ENCODE measurements at regions not wholly inside any gene's neighbourhood (a gene's known extent, or its start where the extent isn't known, plus 50 kb on each side); places are given as distances from the start of the nearest gene placed in this dataset.
"Not testable (repeated sequence)": the region's sequence is repeated elsewhere in the genome, so short reads cannot be mapped to it uniquely, and the experiment has no call there.

GRCh38 chr21:31530897-31531705, 128.4 kb upstream of the SOD1 start:
- DNase-seq = no peak

- DNase-seq = no peak
These were observed 129.1 kb upstream of the SOD1 start for GRCh38 chr21:31530364-31530763.

- no peak for DNase-seq
These were observed 130.1 kb upstream of the SOD1 start for GRCh38 chr21:31529406-31529805.

- no peak for DNase-seq
These were observed 133.5 kb upstream of the SOD1 start for GRCh38 chr21:31526040-31526439.

- DNase-seq = no peak
These were observed 135.4 kb upstream of the SOD1 start for GRCh38 chr21:31524140-31524539.

- DNase-seq = no peak
These were observed 138.0 kb upstream of the SOD1 start for GRCh38 chr21:31521515-31521914.

- no peak for DNase-seq
These were observed 138.9 kb upstream of the SOD1 start for GRCh38 chr21:31520561-31521098.

GRCh38 chr21:31518580-31518979, 140.9 kb upstream of the SOD1 start:
- no peak for DNase-seq

GRCh38 chr21:31517664-31518414, 141.7 kb upstream of the SOD1 start:
- no peak for DNase-seq

GRCh38 chr21:31515253-31515652, 144.2 kb upstream of the SOD1 start:
- DNase-seq = no peak

GRCh38 chr21:31514598-31514997, 144.9 kb upstream of the SOD1 start:
- DNase-seq = no peak

- not testable (repeated sequence) for DNase-seq
These were observed 146.0 kb upstream of the SOD1 start for GRCh38 chr21:31513541-31513940.

- not testable (repeated sequence) for DNase-seq
These were observed 147.5 kb upstream of the SOD1 start for GRCh38 chr21:31511999-31512398.

- DNase-seq = no peak
These were observed 148.2 kb upstream of the SOD1 start for GRCh38 chr21:31511258-31511657.

GRCh38 chr21:31509194-31510017, 150.1 kb upstream of the SOD1 start:
- DNase-seq = peak; percentile 55

- DNase-seq = peak; percentile 2
These were observed 153.5 kb upstream of the SOD1 start for GRCh38 chr21:31505975-31506374.

- no peak for DNase-seq
These were observed 155.6 kb upstream of the SOD1 start for GRCh38 chr21:31503939-31504338.

- DNase-seq = no peak
These were observed 156.0 kb upstream of the SOD1 start for GRCh38 chr21:31503467-31503866.

GRCh38 chr21:31502537-31503143, 156.9 kb upstream of the SOD1 start:
- no peak for DNase-seq

- DNase-seq = no peak
These were observed 157.6 kb upstream of the SOD1 start for GRCh38 chr21:31501926-31502325.

- no peak for DNase-seq
These were observed 156.9 kb upstream of the TIAM1 start for GRCh38 chr21:31500982-31501381.

- no peak for DNase-seq
These were observed 156.0 kb upstream of the TIAM1 start for GRCh38 chr21:31500071-31500470.

GRCh38 chr21:31498985-31499384, 154.9 kb upstream of the TIAM1 start:
- DNase-seq = no peak

Data from central memory CD4-positive, alpha-beta T cell (primary cell).